BE2C (cell line): ENCODE measurements at regions not wholly inside any gene's neighbourhood (a gene's known extent, or its start where the extent isn't known, plus 50 kb on each side); places are given as distances from the start of the nearest gene placed in this dataset.

Experiments used
- DNase-seq: peaks from one replicate; pipeline ENCODE4 v3.0.0-alpha.2; 2020
- H3K27me3 ChIP-seq: fragments of 250-450 bp; sonication (Bioruptor Pico); 2 replicates; pipeline ENCODE4 v1.5.1; 2020; ENCODE audit warnings: mild to moderate bottlenecking
- H3K36me3 ChIP-seq: fragments of 250-450 bp; sonication (Bioruptor Pico); 2 replicates; pipeline ENCODE4 v1.5.1; 2020; ENCODE audit warnings: mild to moderate bottlenecking
- H3K4me1 ChIP-seq: fragments of 250-450 bp; sonication (Bioruptor Pico); 2 replicates; pipeline ENCODE4 v1.5.1; 2020
- H3K4me3 ChIP-seq: 2 replicates; pipeline ENCODE4 v1.5.1; 2011; ENCODE audit warnings: low read depth, low read length
- H3K9me3 ChIP-seq: fragments of 250-450 bp; sonication (Bioruptor Pico); 2 replicates; pipeline ENCODE4 v1.5.1; 2020
- CTCF ChIP-seq: IDR thresholded peaks from 2 replicates; pipeline ENCODE4 v1.5.1; 2012; ENCODE audit warnings: mild to moderate bottlenecking, low read depth, low read length

DNA sequence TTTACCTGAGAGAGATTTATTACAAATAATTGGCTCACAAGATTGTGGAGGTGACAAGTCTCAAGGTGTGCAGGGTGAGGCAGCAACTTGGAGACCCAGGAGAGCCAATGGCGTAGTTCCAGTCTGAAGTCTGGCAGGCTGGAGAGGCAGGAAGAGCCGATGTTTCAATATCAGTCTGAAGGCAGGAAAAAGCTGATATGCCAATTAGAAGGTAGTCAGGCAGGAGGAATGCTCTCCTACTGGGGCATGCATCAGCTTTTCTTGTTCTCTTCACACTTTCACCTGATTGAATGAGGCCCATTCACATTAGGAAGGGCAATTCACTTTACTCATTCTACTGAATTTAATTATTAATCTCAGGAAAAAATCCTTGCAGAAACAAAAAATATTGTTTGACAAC lies 1351.7 kb upstream of the ADGRL3 start:
- Histone ChIP-seq H3K27me3 (no peaks in the 10 kb centered on the region), H3K4me1 (no peaks in the 10 kb centered on the region), H3K9me3 (no peaks in the 10 kb centered on the region), H3K4me3 (no peak overlapping the region), H3K36me3 (no peaks in the 10 kb centered on the region)
- DNase-seq: no peak
- no peak for TF ChIP-seq CTCF

GRCh38 chr4:59855630-59856352 lies 1344.3 kb upstream of the ADGRL3 start:
- Histone ChIP-seq H3K9me3 (no peaks in the 10 kb centered on the region), H3K27me3 (no peaks in the 10 kb centered on the region), H3K4me1 (no peaks in the 10 kb centered on the region), H3K36me3 (no peaks in the 10 kb centered on the region), H3K4me3 (no peak overlapping the region)
- TF ChIP-seq CTCF: no peak
- no peak for DNase-seq

DNA sequence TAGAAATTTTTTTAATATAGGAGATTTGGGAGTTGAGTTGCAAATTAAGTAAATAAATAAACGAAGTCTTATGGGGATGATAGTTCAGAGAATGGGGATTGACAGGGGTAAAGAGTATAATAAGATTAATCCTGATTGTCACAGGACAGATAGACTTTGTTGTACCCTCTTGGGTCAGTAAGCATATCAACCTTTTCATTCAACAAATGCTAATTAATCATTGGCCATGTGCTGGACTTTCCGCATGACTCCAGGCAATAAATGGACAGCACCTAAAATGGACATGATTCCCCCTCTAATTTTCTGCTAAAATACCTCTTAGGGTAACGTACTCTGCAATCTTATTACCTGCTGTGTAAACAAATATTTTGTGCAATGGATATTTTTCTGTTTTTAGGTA lies 1331.1 kb upstream of the ADGRL3 start:
- TF ChIP-seq CTCF: no peak
- no peaks in the 10 kb centered on the region for H3K36me3 ChIP-seq
- no peaks in the 10 kb centered on the region for H3K4me1 ChIP-seq
- H3K27me3 ChIP-seq: no peaks in the 10 kb centered on the region
- no peak overlapping the region for H3K4me3 ChIP-seq
- no peak for DNase-seq
- H3K9me3 ChIP-seq: no peaks in the 10 kb centered on the region; the same call in 1 of the 2 replicates

DNA sequence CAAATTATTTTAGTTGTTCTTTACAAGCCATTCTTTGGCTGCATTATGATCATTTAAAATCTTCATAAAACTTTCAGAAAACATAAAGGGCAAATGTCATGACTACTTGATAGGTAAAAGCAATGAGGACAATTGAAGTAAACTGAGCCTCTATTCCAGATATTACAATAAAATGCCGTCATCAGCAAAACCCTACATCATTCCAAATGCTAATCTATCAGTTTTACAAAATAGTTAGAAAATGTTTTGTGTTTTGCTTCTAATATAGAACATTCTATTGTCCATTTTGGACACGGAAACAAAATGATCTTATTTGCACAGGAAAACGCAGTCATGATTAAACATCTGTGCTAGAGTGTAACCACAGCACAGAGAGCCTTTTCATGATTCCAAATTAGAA lies 1330.6 kb upstream of the ADGRL3 start:
- Histone ChIP-seq H3K27me3 (no peaks in the 10 kb centered on the region), H3K4me3 (no peak overlapping the region), H3K36me3 (no peaks in the 10 kb centered on the region), H3K4me1 (no peaks in the 10 kb centered on the region), H3K9me3 (no peaks in the 10 kb centered on the region; the same call in 1 of the 2 replicates)
- DNase-seq: no peak
- no peak for TF ChIP-seq CTCF

DNA sequence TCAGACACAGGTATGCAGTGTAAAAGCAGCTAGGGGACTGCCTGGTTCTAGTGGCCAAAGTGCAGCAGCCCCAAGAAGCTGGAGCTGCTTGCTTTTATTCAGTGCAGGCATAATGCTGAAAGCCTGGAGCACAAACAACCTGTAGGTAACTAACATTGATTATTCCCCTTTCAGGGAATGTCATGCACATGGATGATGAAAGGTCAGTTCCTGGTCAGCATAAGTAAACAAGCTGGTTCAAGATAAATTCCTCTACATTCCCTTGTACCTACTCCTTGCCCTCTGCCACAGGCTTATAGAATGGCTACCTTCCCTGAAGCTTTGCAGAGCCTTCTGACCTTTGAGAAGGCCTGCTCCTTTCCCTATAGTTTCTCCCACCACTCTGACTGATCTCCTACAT lies 1318.5 kb upstream of the ADGRL3 start:
- DNase-seq: no peak
- H3K9me3 ChIP-seq: no peaks in the 10 kb centered on the region; the same call in 1 of the 2 replicates
- H3K27me3 ChIP-seq: no peaks in the 10 kb centered on the region
- TF ChIP-seq CTCF: no peak
- H3K4me1 ChIP-seq: no peaks in the 10 kb centered on the region
- H3K36me3 ChIP-seq: no peaks in the 10 kb centered on the region
- no peak overlapping the region for H3K4me3 ChIP-seq

GRCh38 chr4:59904331-59904730 lies 1295.8 kb upstream of the ADGRL3 start:
- no peaks in the 10 kb centered on the region for H3K4me1 ChIP-seq
- DNase-seq: no peak

More at GRCh38 chr4:59904331-59904730, 1295.8 kb upstream of the ADGRL3 start:
- no peak for TF ChIP-seq CTCF
- Histone ChIP-seq H3K4me3 (no peak overlapping the region), H3K27me3 (no peaks in the 10 kb centered on the region), H3K9me3 (no peaks in the 10 kb centered on the region), H3K36me3 (no peaks in the 10 kb centered on the region)
